K562 (cell line): ENCODE measurements at regions not wholly inside any gene's neighbourhood (a gene's known extent, or its start where the extent isn't known, plus 50 kb on each side); places are given as distances from the start of the nearest gene placed in this dataset.

Source experiments
- CEBPG ChIP-seq, 3 experiments: fragments of 200-800 bp in 1 of 3; sonication (Bioruptor generic) in 1 of 3; sonication (generic) in 1 of 3; formaldehyde crosslinking in 1 of 3; IDR thresholded peaks in 2 of 3; conservative IDR thresholded peaks in 1 of 3; 2 replicates each; pipeline versions ENCODE4 v1.6.1 to v1.8.0; 2016 to 2022; ENCODE audit warnings: missing compliant biosample characterization in 2 of 3, missing genetic modification characterization in 2 of 3, mild to moderate bottlenecking in 1 of 3, missing genetic modification reagents in 1 of 3
- CTCF ChIP-seq, 3 experiments: IDR thresholded peaks in 2 of 3; conservative IDR thresholded peaks in 1 of 3; 2 replicates each; pipeline ENCODE4 v1.5.1; 2011 to 2012; ENCODE audit warnings: low read length in 3 of 3, mild to moderate bottlenecking in 3 of 3, control low read depth in 2 of 3, improper control_type of control experiment in 1 of 3, inconsistent platforms in 1 of 3, low read depth in 1 of 3, mixed read lengths in 1 of 3, moderate library complexity in 1 of 3; ENCODE audit not compliant: insufficient read depth in 2 of 3
- ELF1 ChIP-seq: fragments of 200-800 bp; sonication (Bioruptor generic); IDR thresholded peaks from 2 replicates; pipeline ENCODE4 v1.6.1; 2016; ENCODE audit warnings: missing genetic modification characterization, missing compliant biosample characterization
- EZH2 ChIP-seq: IDR thresholded peaks from 2 replicates; pipeline ENCODE4 v1.6.1; 2012; ENCODE audit warnings: low read depth, mild to moderate bottlenecking, inconsistent platforms, low read length, borderline replicate concordance
- KDM4B ChIP-seq, 2 experiments: fragments of 450-650 bp in 1 of 2; sonication (generic) in 1 of 2; IDR thresholded peaks; 2 replicates each; pipeline ENCODE4 v1.6.1; 2016 to 2017; ENCODE audit warnings: borderline replicate concordance in 2 of 2, antibody characterized with exemption in 1 of 2, low read depth in 1 of 2, mild to moderate bottlenecking in 1 of 2
- MAX ChIP-seq: sonication (generic); formaldehyde crosslinking; IDR thresholded peaks from 2 replicates; pipeline ENCODE4 v1.9.0; 2022; ENCODE audit warnings: mild to moderate bottlenecking, missing genetic modification reagents
- POLR2A ChIP-seq: fragments of 450-650 bp; conservative IDR thresholded peaks from 2 replicates; pipeline ENCODE4 v1.6.1; 2016
- RAD21 ChIP-seq, 2 experiments: fragments of 250-450 bp in 1 of 2; fragments of 450-650 bp in 1 of 2; sonication (Bioruptor Pico) in 1 of 2; formaldehyde crosslinking in 1 of 2; IDR thresholded peaks in 1 of 2; conservative IDR thresholded peaks in 1 of 2; 2 replicates each; pipeline versions ENCODE4 v1.4.0 to v1.8.0; 2020 to 2022; ENCODE audit warnings: mild to moderate bottlenecking in 2 of 2, moderate library complexity in 1 of 2
- SMC3 ChIP-seq: conservative IDR thresholded peaks from 2 replicates; pipeline ENCODE4 v1.6.1; 2011; ENCODE audit warnings: low read depth, low read length, improper control_type of control experiment; ENCODE audit not compliant: insufficient read depth
- SP1 ChIP-seq: sonication (generic); formaldehyde crosslinking; IDR thresholded peaks from 2 replicates; pipeline ENCODE4 v1.8.1; 2022; ENCODE audit warnings: mild to moderate bottlenecking, missing genetic modification reagents
- ZNF354B ChIP-seq: fragments of 250-450 bp; sonication (Bioruptor Pico); IDR thresholded peaks from 2 replicates; pipeline ENCODE4 v1.4.0; 2020
- ZNF79 ChIP-seq: fragments of 250-450 bp; sonication (Bioruptor Pico); IDR thresholded peaks from 2 replicates; pipeline ENCODE4 v1.4.0; 2020; ENCODE audit warnings: low read depth, mild to moderate bottlenecking, moderate library complexity

GRCh38 chr5:67964619-67965018 is 250.9 kb upstream of the PIK3R1 start:
- TF ChIP-seq EZH2 (no peak), KDM4B (IDR thresholded peaks at IDR 0.05; ENCODE audit: borderline replicate concordance in 2 of 2, low read depth in 1 of 2) (no peak), CEBPG (CRISPR knock-in tag; IDR thresholded peaks at IDR 0.05) (no peak), CEBPG (tag; conservative IDR thresholded peaks at IDR 0.05 in 1 of 2, IDR thresholded peaks at IDR 0.05 in 1 of 2) (no peak), SP1 (no peak), SMC3 (no peak), ELF1 (no peak), ZNF354B (CRISPR knock-in tag) (no peak), CTCF (IDR thresholded peaks at IDR 0.05 in 2 of 3, conservative IDR thresholded peaks at IDR 0.05 in 1 of 3; ENCODE audit: insufficient read depth in 2 of 3, low read depth in 1 of 3, low read length in 3 of 3) (no peak), POLR2A (no peak), MAX (CRISPR knock-in tag) (no peak), RAD21 (CRISPR knock-in tag; conservative IDR thresholded peaks at IDR 0.05 in 1 of 2, IDR thresholded peaks at IDR 0.05 in 1 of 2) (no peak), ZNF79 (no peak)
